ENCODE measurements at regions not wholly inside any gene's neighbourhood (a gene's known extent, or its start where the extent isn't known, plus 50 kb on each side); places are given as distances from the start of the nearest gene placed in this dataset.
A peak's percentile ranks its signal among the peaks of the same experiment; 100 is the strongest.

- no peak for DNase-seq
These were observed 278.7 kb upstream of the ZNF521 start for GRCh38 chr18:25630682-25631081.

- no peak for DNase-seq
These were observed 269.7 kb upstream of the ZNF521 start for GRCh38 chr18:25621682-25622081.

DNA sequence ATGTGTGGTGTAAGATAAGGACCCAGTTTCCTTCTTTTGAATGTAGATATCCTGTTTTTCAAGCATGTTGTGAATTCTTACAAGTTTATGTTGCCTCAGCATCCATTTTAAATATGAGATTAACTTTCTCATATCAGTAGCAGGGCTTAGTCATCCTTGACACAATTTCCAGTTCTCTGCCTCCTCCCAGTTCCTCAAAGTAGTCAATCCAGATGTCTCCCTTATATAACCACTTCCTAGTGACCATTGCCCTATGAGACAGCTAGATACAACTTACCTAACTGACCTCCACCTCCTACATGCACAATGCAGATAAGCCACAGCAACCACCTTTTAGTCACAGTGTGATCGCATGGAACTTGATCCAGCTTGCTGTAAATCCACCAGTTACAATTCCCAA, 269.2 kb upstream of the ZNF521 start:
- no peak for DNase-seq

DNA sequence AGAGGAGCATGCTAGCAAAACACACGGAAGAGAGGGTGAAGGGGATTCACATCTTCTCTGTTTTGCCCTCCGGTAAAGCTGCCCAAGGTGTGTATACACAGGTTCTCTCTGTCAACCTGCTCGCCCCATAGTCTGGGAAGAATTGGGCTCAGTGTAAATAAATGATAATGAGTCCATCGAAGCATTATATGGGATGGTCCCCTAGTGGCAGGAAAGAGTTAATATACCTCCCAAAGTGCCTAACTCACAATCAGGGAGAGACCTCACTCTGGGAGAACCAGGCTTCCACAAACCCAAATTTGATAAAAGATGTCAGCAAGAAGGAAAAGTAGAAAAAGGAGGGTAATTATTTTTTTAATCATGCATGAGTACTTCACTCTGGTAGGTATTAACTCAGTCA, 262.2 kb upstream of the ZNF521 start:
- DNase-seq: no peak

DNA sequence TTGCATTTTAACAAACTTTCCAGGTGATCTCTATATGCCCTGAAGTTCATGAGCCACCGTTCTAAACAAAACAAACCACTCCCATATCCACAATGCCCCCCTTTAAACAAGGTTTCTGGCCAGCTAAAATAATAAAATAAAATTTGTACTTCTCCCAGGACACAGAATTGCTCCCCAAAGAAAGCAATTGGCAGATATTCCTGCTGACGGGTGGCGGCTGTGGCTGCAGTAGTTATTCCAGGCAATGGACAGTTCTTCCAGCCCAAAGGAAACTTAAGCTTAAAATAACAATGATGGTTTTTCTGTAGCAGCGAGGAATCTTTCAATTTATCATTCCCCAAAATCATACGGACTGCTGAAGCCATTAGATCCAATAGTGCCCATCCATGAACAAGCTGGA, 260.5 kb upstream of the ZNF521 start:
- no peak for DNase-seq

DNA sequence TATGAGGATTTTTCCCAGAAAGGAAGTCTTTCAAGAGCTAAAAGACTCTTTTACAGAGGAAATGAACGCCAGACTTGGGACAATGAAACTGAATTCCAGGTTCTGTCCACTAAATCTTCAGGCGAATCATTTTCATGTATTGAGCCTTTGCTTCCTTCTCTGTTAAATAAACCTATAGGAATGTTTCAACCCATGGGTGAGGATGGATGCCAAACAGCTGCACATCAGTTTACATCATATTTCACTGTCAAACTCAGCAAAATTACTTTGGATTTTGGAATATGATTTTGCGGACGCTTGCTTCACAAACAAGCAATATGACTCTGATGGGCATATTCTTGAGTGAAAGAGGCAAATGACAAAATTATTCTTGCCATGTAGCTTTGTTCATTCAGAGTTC, 256.1 kb upstream of the ZNF521 start:
- no peak for DNase-seq

- no peak for DNase-seq
These were observed 253.1 kb upstream of the ZNF521 start for GRCh38 chr18:25604894-25605597.

GRCh38 chr18:25604196-25604893, 252.4 kb upstream of the ZNF521 start:
- no peak for DNase-seq

DNA sequence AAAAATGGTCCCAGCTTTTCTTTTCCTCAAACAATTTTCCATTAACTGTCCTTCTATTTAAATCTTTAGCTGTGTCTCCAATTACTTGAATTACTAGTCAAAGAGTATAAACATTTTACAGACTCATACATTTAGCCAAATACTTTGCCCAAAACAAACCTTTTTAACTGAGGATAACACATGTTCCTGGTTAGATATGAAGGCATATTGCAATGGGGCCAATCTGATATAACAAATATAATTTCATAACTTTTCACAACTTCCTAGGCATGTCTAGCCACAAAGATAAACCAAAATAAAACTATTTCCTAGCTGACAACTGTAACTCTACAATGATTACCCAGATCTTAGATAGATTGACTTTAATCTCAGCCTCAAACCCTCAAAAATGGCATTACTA, 247.5 kb upstream of the ZNF521 start:
- DNase-seq: no peak

DNA sequence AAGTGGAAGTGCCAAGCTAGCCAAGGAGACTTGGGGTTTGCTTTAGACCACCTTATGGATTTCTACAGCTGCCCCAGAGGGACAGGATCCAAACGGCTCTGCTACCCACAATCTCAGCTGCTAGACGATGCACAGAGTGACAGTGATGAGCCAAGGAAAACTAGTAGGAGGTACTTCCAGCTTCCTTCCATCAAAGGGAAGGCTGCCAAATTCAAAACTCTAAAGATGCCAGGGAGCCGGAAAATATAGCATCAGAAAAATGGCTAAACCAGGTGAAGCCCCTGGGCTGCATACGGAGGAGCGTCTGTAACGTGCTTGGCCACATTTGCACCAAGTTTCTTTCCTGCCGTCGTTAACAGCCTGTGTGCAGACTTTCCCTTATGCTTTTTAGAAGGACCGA, 245.5 kb upstream of the ZNF521 start:
- no peak for DNase-seq

DNA sequence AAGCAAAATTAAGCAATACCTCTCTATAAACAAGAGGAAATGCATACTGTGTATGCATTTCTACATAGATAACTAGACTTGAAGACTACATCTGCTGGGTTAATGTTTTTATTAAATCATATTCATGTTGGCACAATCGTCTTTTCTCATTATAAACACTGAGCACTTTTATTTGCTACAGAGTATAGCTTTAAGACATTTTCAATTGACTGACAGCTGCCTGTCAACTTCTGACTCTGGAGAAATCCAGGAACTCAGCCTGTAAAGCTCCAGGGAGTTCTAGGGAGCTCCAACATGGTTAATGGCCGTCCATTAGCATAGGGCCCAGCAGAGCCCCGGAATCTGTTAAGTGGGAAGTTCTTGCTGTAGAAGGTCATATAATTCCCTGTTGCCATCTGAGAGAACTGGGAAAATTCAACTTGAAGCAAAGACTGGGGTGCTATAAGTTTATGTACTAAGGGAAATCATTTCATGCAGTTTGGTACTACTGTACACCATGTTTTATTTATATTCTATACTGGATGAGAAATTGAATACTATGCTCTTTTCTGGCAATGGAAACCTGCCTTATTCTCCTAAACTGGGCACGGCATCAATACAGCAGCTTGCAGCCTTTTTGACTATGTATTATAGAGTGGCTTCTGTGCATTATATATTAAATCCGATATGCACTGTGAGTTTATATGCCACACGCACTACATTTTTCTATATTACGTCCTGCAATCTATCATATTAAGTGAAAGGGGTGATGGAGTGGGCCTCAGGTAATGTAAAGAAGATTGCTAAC, 243.5 kb upstream of the ZNF521 start:
- DNase-seq: no peak

- DNase-seq: no peak
These were observed 242.4 kb upstream of the ZNF521 start for GRCh38 chr18:25594351-25594750.

DNA sequence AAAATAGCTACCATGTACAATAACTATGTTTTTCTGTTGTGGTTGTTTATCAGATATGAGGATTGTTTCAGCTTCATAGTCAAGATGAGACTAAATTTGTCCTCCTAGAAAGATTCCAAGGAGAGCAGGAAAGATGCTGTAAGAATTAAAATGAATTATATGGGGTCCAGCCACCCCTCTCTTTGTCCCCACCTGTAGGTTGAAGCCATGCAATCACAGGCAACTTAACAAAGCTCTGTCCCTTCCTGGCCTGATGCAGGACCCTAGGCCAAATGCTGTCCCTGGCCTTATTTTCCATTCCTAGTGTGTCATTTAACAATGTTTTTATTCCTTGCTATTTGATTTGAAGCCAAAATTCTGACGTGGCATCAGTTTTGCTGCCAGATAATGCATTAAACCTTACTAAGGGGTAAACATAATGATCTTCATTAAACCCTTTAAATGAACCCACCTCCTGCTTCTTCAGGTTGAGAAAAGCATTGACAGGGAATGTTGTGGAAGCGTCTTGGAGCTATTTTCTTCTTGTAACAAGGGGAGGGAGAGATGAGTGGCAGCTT, 240.9 kb upstream of the ZNF521 start:
- DNase-seq: no peak

GRCh38 chr18:25590456-25590855, 238.5 kb upstream of the ZNF521 start:
- no peak for DNase-seq

GRCh38 chr18:25587545-25587944, 235.6 kb upstream of the ZNF521 start:
- no peak for DNase-seq

DNA sequence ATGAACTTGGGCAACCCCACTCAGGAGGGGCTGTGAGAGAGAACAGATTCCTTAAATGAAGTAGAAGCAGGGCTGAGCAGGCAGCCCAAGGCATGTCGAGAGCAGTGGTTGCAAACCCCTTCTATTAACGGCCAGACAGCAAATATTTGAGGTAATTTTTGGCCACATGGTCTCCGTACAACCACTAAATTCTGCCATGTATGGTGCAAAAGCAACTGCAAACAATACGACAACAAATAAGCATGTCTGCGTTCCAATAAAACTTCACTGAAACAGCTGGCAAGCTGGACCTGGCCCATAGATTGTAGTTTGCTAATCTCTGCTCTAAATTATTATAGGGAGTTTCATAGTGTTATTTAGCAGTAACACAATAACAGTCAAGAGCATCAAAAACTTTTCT, 217.0 kb upstream of the ZNF521 start:
- DNase-seq: no peak

DNA sequence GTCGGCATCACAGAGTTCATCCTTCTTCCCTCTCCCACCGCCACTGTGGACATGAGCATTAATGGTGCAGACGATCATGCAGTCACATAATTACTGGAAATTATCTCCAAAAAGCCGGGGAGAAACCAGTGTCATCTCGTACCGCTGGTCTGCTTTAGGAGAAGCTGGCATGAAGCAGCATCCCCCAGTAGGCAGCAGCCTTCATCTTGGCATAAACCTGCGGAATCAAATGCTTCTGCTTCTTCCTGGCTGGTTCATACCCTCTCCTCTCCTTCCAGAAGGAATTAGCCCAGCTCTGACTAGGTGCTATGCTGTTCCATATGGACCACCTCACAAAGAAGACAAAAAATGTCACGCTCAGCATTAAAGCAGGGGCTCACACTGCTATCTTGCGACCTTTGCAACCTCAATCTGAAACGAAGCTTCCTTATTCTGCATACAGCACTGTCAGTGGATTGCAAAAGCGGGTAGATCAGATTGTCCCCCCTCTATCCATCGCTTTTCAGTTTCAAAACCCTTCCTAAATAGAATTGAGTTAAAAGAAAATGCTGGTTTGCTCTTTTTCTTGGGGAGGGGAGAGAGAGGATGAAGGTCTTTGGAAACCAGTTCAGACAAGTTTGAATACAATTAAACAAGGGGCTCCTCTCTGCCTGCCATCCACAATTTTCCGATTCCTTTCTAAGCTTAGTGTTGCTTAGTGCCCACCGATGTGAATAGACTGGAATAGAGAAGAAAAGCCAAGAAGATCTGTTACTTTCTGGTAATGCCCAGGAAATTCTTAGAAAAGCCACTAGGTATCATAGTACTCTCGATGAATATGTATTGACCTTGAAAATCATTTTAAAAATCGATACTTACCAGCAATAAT, 212.1 kb upstream of the ZNF521 start:
- no peak for DNase-seq

- no peak for DNase-seq
These were observed 211.4 kb upstream of the ZNF521 start for GRCh38 chr18:25563346-25563745.

GRCh38 chr18:25561918-25562317, 210.0 kb upstream of the ZNF521 start:
- peak; percentile 30 for DNase-seq

- no peak for DNase-seq
These were observed 208.4 kb upstream of the ZNF521 start for GRCh38 chr18:25560369-25560768.

DNA sequence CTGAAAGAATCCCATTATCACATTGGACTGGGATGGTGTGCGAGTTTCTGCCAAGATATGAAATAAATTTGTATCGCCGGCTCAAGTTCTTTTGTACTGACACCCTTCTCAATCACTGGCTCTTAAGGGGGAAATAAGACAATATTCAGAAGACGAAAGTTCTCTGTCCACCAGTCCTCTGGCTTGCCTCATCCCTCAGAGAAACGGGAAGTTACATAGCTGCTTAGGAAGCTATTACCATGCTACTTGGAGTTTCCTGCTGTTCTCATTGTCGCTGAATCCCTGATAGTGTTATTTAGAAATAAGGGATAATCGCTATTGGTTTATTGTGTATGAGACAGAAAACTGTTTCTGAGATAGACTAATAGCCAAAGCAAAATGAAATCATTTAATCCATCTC, 205.0 kb upstream of the ZNF521 start:
- DNase-seq: peak; percentile 72

DNA sequence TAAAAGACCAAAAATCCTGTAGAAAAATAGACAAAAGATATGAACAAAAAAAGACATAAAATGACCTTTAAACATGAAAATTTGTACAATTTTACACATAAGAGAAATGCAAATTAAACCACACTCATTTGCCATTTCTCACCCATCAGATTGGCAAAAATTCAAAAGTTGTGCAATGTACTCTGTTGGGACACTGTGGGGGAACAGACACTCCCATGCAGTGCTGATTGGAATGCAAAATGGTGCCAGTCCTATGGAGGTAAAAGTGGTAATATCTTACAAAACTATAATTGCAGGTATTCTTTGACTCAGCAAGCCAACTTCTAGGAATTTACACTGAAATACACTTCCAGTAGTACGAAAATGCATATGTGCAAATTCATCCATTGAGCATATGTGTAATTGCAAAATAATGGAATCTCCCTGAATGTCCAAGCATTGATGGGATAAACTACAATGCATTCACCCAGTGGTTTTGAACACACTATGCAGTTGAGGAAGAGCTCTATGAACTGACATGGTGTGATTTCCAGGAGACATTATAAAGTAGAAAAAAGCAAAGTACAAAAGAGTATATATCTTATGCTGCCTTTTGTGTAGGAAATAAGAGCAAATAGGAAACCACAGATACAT, 201.8 kb upstream of the ZNF521 start:
- DNase-seq: peak; percentile 38

Data from suppressor macrophage treated with lipopolysaccharide for 4 hours (primary cell).